HG03159 (cell line): ENCODE measurements at regions not wholly inside any gene's neighbourhood (a gene's known extent, or its start where the extent isn't known, plus 50 kb on each side); places are given as distances from the start of the nearest gene placed in this dataset.
"Not testable (repeated sequence)": the region's sequence is repeated elsewhere in the genome, so short reads cannot be mapped to it uniquely, and the experiment has no call there.

Experiments
- ATAC-seq: cut with Tn5 transposase; IDR thresholded peaks from one replicate; pipeline ENCODE4 v1.9.1; 2021; ENCODE audit warnings: mild to moderate bottlenecking, moderate library complexity; ENCODE audit not compliant: unreplicated experiment

GRCh38 chrX:79511799-79512198 is 144.7 kb upstream of the ITM2A start:
- ATAC-seq, result no peak

DNA sequence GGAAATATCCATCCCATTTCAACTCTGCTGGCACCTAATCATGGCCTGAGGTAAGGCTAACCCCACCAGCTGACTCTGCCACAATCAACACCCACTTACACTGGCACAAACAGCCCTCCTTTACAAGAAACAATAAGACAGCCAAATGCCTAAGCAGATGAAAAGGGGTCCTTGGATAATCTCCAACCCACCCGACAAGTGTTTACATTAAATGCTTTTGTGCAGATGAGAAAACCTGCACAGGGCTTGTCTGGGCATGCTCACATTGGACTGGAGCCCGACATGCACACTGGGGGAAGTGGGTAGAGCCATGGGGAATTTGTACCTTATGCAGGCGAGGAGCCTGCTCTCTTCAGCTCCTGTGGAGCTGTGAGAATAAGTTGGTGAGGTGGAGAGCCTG is 138.9 kb upstream of the ITM2A start:
- no peak for ATAC-seq

DNA sequence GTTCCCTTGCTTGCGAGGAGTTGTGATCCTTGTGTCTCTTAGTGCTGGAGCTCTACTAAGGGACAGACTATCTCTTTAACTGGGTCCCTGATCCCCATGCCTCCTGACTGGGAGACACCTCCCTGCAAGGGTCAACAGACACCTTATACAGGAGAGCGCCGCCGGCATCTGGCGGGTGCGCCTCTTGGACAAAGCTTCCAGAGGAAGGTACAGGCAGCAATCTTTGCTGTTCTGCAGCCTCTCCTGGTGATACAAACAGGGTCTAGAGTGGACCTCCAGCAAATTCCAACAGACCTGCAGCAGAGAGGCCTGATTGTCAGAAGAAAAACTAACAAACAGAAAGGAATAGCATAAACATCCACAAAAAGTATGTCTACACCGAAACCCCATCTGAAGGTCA is 115.6 kb upstream of the ITM2A start:
- no peak for ATAC-seq

- no peak for ATAC-seq
Measured at GRCh38 chrX:79477691-79478090, 110.6 kb upstream of the ITM2A start.

DNA sequence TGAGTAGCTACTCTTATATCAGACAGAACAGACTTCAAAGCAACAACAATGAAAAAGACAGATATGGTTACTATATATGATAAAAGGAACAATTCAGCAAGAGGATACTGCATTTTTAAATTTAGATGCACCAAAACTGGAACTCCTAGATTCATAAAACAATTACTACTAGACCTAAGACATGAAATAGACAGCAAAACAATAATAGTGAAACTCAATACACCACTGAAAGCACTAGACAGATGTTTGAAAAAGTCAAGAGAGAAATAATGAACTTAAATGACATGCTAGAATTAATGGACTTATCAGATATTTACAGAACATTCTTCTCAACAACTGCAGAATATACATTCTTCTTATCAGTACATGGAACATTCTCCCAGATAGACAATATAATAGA is 99.5 kb upstream of the ITM2A start:
- no peak for ATAC-seq

GRCh38 chrX:79462458-79462857 is 95.3 kb upstream of the ITM2A start:
- ATAC-seq, result no peak

- not testable (repeated sequence) for ATAC-seq
Measured at GRCh38 chrX:79456593-79456992, 89.5 kb upstream of the ITM2A start.

DNA sequence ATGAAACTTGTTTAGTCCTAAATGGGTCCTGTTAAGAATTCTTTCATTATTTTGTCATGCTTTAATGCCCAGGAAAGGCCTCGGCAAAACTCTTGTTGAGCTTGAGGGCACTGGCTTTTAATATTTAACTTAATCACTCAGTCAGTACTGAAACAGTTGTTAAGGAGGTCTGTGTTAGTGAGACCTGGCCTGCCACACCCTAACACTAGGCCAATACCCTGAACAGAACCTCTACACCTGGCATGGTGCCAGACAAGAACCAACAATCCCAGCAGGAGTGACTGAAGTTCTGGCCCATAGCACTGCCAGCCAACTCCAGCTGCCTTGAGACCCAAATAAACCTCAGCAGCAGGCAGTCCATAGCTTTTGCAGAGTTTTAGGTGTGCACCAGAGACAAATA is 85.7 kb upstream of the ITM2A start:
- no peak for ATAC-seq

DNA sequence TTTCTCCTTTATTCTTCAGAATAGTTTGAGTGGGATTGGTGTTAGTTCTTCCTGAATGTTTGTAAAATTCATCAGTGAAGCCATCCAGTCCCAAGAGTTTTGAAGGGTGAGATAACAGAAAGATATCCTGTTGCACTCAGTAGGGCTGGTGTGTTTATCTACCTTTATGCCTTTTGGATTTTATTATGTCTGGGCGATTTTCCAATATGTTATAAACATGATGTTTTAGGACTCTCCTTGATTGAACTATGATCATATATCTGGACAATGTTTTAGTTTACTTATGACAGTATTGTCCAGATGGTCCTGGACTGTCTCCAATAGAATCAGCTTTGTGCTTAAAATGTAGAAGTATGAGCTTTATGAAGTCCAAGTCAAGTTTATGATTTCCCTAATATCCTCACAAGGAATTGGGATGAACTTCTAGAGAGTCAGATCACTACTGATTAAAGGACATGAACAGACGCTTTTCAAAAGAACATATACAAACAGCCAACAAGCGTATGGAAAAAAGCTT is 77.6 kb upstream of the ITM2A start:
- no peak for ATAC-seq

- ATAC-seq, result no peak
Measured at GRCh38 chrX:79443121-79443520, 76.0 kb upstream of the ITM2A start.

DNA sequence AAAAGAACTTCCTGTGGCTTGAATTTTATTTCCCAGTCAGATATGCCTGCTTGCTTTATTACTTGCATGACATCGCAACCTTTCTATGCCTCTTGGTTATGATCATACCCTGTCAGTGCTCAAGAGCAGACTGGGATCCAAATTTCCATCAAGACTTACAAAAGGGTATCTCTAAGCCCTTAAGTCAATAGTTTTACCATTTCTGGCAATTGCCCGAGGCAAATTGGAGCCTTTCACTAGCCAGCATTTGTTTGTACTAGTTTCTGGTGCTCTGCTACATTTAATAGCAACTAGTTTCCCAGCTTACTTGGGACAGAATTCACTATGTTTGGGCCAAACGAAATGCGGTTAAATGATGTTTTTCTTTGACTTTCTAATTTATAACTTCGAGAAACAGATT is 73.2 kb upstream of the ITM2A start:
- no peak for ATAC-seq
